ENCODE measurements at regions not wholly inside any gene's neighbourhood (a gene's known extent, or its start where the extent isn't known, plus 50 kb on each side); places are given as distances from the start of the nearest gene placed in this dataset.

DNA sequence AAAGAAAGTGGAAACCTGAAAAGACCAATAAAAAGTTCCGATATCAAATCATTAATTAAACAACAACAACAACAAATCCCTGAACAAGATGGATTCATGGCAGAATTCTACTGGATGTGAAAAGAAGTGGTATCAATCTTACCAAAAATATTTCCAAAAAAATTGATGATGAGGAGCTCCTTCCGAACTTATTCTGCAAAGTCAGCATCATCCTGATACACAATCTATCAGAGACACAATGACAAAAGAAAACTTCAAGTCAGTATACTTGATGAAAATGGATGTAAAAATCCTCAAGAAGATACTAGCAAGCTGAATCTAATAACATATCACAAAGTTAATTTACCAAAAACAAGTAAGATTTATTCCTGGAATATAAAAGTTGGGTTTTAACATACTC, 881.8 kb downstream of the SI start:
- TF ChIP-seq POLR2AphosphoS5 (IDR thresholded peaks at IDR 0.05) = no peak
- TF ChIP-seq POLR2A (IDR thresholded peaks at IDR 0.05) = no peak
- TF ChIP-seq CTCF (IDR thresholded peaks at IDR 0.05) = no peak
- no peak for TF ChIP-seq EP300 (IDR thresholded peaks at IDR 0.05)
- Histone ChIP-seq H3K4me1 (no peaks in the 10 kb centered on the region), H3K9me3 (no peaks in the 10 kb centered on the region), H3K27me3 (no peaks in the 10 kb centered on the region), H3K36me3 (no peaks in the 10 kb centered on the region), H3K4me3 (no peak overlapping the region), H3K27ac (no peak overlapping the region)
- no peak for DNase-seq
- 96 to 97% methylated on average over 2 of the region's 2 CpGs for WGBS, 2 donors
- intact Hi-C loops (cut with DNase I) = no loop called here

GRCh38 chr3:164194842-164195241, 883.5 kb downstream of the SI start:
- 52 to 60% methylated on average over 2 of the region's 2 CpGs for WGBS, 2 donors
- H3K27me3 ChIP-seq = no peaks in the 10 kb centered on the region
- no peak overlapping the region for H3K4me3 ChIP-seq
- H3K9me3 ChIP-seq = no peaks in the 10 kb centered on the region
- no peak for DNase-seq
- H3K36me3 ChIP-seq = no peaks in the 10 kb centered on the region
- H3K27ac ChIP-seq = no peak overlapping the region
- no peaks in the 10 kb centered on the region for H3K4me1 ChIP-seq
- no peak for TF ChIP-seq POLR2A (IDR thresholded peaks at IDR 0.05)
- no peak for TF ChIP-seq EP300 (IDR thresholded peaks at IDR 0.05)
- no peak for TF ChIP-seq POLR2AphosphoS5 (IDR thresholded peaks at IDR 0.05)
- no peak for TF ChIP-seq CTCF (IDR thresholded peaks at IDR 0.05)
- intact Hi-C loops (cut with DNase I) = no loop called here

DNA sequence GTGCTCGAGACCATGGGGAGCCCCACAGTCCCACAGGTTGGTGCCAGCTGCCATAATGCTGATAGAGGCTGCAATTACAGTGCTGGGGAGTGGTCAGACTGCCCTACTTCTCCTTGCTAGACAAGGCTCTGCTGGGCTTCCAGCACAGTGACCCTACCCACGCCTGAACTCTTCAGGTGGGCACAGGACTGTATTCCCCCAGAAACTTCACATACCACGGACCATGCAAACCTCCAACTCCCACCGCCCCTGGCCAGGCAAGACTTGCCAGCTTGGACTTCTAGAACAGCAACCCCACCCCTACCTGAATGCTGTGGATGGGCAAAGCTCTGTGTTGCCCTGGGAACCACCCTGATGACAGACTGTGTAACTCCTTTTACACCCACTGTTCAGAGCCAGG, 885.3 kb downstream of the SI start:
- intact Hi-C loops (cut with DNase I) = no loop called here
- no peak for DNase-seq
- no peak overlapping the region for H3K27ac ChIP-seq
- TF ChIP-seq EP300 (IDR thresholded peaks at IDR 0.05) (no peak), CTCF (IDR thresholded peaks at IDR 0.05) (no peak), POLR2AphosphoS5 (IDR thresholded peaks at IDR 0.05) (no peak), POLR2A (IDR thresholded peaks at IDR 0.05) (no peak)
- 67 to 69% methylated on average over 4 of the region's 4 CpGs for WGBS, 2 donors
- no peaks in the 10 kb centered on the region for H3K9me3 ChIP-seq
- no peak overlapping the region for H3K4me3 ChIP-seq
- H3K36me3 ChIP-seq = no peaks in the 10 kb centered on the region
- no peaks in the 10 kb centered on the region for H3K27me3 ChIP-seq
- no peaks in the 10 kb centered on the region for H3K4me1 ChIP-seq

- intact Hi-C loops (cut with DNase I) = no loop called here
Observed at GRCh38 chr3:164190566-164190965, 887.7 kb downstream of the SI start.

More at GRCh38 chr3:164190566-164190965, 887.7 kb downstream of the SI start:
- DNase-seq = no peak
- Histone ChIP-seq H3K27ac (no peak overlapping the region), H3K27me3 (no peaks in the 10 kb centered on the region), H3K4me3 (no peak overlapping the region), H3K4me1 (no peaks in the 10 kb centered on the region), H3K36me3 (no peaks in the 10 kb centered on the region), H3K9me3 (no peaks in the 10 kb centered on the region)
- no peak for TF ChIP-seq POLR2AphosphoS5 (IDR thresholded peaks at IDR 0.05)
- no peak for TF ChIP-seq EP300 (IDR thresholded peaks at IDR 0.05)
- TF ChIP-seq POLR2A (IDR thresholded peaks at IDR 0.05) = no peak
- no peak for TF ChIP-seq CTCF (IDR thresholded peaks at IDR 0.05)
